NK-92 treated with Interleukin-12 subunit alpha and Interleukin-12 subunit beta, amount 100 ng/mL, for 24 hours (cell line): ENCODE measurements at regions not wholly inside any gene's neighbourhood (a gene's known extent, or its start where the extent isn't known, plus 50 kb on each side); places are given as distances from the start of the nearest gene placed in this dataset.

ENCODE experiments used
- DNase-seq: peaks from one replicate; lab custom pipeline; 2025; lab: John Stamatoyannopoulos, UW

DNA sequence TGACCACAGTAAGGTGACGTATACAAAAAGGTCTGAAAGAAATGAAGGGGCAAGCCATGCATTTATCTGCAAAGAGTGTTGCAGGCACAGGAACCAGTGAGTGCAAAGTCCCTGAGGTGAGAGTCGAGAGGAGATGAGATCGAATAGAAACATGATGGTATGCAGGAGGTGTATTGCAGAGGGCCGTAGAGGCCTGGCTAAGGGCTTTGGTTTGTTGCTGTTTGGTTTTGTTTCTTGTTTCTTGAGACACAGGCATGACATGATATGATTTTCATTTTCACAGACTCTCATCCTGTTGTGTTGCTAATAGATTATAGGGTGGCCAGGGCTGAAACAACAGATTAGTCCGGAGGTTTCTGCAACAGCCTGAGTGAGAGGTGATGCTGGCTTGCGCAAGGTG lies 80.4 kb downstream of the HSPH1 start:
- no peak for DNase-seq

DNA sequence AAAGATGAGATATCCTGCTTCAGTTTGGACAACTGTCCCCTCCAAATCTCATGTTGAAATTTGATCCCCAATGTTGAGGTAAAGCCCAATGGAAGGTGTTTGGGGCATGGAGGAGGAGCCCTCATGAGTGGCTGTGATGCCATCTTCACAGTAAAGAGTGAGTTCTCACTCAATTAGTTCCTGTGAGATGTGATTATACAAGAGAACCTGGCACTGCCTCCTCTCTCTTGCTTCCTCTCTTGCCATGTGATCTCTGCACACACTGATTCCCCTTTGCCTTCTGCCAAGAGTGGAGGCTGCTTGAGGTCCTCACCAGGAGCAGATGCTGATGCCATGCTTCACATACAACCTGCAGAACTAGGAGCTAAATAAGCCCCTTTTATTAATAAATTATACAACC lies 86.9 kb downstream of the HSPH1 start:
- no peak for DNase-seq

DNA sequence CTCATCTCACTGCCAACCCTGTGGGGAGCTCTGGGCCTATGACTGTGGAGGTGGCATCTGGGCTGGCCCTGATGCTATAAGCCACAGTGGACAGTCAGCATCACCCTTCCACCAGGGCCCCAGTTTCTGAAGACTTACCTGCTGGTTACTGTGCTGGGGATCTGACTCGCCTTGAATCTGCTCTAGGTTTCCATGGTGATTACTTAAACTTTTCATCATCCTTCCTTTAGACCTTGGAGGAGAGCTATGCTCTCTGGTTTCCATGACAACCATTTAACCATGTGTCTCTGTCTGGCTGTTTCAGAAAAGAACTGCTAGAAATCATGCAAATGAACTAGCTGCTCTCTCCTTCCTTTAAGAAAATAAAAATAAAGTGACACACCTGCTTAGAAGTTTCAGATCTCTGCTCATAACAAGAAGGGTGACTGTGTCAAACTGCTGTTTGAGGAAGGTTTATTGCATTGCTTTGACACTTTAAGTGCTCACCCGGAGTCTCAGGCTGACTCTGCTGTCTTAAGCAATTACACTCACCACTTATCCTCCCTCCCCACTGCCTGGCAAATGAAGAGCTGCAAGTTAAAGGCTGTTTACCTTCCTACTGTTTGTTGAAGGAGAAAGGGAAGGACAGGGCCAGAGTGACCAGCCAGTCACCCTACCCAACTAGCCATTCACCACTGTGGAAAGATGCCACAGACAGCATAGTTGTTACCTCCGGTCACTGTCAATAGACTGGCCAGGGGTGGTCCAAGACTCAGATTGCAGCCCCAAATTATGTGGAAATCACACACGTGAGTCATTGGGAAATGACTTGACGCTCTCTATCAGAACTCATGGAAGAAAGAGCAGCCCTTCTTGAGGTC lies 87.6 kb downstream of the HSPH1 start:
- DNase-seq: no peak

DNA sequence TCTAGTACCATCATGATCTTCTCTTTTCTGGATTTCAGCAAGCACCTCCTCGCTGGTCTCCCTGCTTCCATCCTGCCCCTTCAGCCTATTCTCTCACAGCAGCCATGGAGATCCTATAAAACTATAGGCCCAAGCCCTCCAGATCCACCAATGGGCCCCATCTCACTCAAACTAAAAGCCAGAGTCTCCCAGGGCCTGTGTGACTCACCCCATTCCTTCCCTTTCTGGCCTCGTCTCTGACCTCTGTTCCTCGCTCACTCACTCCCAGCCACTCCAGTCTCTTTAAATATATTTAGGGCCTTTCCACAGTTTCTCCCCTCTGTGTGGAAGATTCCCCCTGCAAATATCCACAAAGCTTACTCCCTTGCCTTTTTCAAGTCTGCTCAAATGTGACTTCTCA lies 89.7 kb downstream of the HSPH1 start:
- no peak for DNase-seq

DNA sequence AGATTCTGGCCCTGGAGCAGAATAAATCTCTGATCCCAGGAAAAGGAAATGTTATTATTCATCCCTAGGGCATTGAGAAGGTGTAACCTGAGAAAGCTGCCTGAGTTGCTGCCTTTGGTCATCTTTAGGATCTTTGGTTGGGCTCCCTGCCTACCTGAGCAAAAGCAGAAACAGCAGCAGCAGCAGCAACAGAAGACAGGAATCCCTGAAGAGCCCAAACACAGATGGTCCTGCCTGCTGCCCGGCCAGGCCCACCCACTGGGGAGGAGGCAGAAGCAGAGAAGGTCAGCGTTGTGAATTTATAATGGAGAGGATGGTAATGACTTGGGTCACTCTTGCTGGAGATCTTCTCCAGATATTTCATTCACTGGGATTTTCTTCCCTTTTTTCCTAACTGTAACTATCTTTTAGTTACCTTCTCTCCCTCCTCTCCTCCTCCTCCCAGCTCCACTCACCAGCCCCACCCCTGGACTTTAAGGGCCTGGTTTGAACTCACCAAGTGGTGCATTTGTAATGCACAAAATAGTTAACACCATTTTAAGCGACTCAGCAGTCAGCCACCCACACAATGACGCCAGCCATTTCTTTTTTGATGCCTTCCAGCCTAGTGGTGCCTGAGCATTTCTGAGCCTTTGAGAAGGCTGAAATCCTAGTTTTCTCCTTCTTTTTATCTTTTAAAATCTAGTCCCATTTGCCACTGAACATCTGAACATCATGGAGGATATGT lies 91.7 kb downstream of the HSPH1 start:
- DNase-seq: no peak

DNA sequence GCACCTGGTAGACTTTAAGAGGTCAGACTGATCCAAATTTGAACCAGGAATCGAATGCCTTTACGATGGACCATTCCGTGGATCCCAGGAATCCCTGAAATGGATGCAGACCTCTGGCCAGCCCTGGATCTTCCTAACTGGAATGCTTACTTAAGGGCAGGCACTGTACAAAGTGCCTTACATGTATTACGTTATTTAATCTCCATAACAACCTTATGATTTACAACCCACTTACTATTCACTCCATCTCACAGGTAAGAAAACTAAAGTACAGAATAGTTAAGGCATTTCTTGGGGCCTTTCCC lies 93.6 kb downstream of the HSPH1 start:
- DNase-seq: no peak

DNA sequence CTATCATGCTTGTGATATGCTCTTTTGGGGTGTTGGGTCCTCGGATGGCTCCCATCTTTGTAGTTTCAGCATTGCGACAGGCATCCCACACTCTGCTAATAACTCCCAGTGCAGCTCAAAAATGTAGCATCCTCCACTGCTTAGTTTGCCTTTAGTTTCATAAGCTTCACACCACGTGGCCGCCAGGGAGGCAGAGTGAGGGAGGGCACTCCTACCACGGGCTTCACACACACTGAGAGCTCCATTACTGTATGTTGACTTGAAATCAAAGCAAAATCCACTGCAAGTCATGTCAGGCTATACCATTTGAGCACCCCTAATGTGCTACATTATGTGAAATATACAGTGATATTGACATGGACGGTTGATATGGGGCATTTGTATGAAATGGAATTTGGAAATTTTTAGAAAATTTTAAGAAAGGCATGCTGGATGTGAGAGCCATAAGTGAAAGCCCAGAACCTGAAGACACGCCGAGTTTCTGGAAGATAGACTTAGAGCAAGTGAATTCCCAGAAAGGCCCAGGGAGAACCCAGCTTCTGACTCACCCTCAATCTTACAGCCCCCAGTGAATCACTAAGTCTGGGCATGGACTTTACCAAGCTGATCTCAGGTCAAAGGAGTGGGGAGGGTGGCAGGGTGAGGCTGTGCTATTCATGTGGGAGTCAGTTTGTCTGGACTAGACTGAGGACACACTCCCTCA lies 94.1 kb downstream of the HSPH1 start:
- no peak for DNase-seq

DNA sequence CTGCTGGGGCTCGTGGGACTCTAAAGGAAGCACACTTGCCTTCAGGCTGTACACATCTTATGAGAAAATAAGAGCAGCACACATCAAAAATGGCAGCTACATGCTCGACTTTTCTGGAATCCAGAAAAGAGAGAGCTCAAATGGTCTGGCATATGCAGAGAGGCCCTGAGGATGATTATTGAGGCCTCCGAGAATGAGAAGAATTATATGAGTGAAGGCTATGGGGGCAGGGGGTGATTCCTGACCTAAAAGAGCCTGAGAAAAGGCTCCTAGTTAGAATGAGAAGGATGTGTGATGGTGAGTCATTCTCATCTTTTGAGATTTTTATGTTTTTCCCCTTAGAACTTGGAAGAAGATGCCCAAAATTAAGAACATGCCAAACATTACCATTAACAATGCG lies 97.1 kb downstream of the HSPH1 start:
- no peak for DNase-seq

DNA sequence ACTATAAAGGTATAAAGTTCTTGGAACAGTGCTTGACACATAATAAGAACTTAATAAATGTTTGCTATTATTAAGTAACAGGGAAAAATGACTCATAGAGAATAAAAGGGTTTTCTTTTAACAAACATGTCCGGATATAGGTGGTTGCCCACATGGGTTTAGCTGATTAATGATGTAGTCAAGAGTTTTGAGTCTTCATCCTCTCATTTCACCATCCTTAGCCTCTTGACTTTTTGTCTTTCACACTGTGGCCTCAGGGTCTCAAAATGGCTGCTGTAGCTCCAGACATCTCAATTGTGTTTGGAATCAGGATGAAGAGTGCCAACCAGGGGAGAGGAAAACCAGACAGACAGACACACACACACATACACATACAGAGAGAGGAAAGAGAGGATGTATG lies 97.9 kb downstream of the HSPH1 start:
- peak; percentile 17 for DNase-seq

DNA sequence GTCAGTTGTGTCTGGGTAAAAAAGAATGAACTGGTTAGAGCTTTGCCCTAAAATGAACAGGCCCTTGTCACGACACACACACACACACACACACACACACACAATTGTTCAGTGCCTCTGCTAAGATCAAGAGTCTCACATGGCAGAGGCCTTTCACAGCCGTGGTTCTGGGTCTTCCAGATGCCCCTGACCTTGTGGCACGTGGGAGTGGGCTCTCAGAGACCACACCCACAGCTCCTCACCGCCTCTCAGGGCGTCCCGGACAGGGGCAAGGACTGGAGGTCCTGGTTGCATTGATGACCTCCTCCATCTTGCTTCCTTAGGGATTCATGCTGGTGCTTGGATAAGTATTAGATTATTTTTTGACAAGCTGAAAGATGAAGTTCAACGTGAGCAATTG lies 101.0 kb downstream of the HSPH1 start:
- no peak for DNase-seq

DNA sequence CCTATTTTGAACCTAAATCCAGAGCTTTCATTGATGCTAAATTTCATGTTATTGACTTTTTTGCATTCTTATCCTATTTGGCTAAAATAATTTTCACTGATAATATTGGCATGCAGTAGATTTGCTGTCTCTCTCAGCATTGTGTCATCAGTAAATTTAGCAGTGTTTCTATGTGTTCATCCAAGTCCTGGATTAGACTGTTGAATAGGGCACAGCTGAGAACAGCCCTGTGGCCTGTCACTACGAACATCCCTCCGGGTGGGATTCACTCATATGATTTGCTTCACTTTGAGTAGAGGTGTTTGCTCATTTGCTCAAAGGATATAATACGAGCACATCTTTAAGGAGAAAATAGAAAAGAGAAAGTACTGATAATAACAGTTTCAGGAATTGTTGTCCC lies 101.5 kb downstream of the HSPH1 start:
- no peak for DNase-seq

DNA sequence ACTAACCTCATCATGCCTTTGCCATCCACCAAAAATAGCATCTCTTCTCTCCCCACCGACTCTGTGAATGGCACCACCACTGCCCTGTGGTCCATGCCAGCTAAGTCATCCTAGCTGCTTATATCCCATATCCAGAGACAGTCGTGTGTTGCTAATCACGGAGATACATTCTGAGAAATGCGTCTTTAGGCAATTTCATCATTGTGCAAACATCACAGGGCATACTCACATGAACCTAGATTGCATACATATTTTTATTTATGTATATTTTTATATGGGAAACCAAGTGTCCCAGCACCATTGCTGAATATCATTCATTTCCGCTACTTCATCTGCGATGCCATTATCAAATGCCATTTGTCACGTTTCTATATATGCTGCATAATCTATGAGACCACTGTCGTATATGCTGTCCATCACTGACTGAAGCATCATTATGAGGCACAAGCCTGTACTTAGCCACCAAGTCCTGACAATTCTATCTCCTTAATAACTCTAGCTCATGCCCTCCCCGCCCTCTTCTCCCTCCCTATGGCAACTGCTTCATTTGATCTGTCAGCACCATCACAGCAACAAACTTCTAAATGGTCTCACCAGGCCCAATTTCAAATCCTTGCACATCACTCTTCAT lies 104.2 kb downstream of the HSPH1 start:
- DNase-seq: no peak

DNA sequence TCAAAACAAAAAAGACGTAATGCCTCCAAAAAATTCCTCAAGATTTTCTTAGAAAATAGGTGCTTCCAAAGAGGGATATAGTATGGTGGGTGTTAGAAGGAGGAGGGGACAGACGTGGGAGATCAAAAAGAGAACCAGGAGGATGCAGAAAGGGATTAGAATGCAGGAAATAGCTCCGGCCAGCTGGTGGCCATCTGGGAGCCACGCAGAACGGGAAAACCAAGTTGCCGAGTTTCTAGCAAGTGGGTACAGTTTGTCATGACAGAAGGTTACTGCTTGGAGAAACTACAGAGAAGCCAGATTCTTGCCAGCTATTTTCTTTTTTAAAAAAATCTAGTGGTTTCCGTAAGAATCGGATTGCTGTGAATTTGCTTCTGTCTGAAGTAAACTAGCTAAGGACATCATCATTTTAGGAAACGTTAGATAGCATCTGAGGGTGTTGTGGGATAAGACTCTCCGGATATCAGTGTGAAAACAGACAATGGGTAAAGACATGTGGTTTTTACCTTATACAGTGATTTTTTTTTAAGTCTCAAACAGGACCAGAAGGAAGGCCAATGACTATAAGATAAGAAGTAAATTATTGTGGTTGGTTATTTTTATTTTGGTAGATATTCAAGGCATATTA lies 104.9 kb downstream of the HSPH1 start:
- no peak for DNase-seq

DNA sequence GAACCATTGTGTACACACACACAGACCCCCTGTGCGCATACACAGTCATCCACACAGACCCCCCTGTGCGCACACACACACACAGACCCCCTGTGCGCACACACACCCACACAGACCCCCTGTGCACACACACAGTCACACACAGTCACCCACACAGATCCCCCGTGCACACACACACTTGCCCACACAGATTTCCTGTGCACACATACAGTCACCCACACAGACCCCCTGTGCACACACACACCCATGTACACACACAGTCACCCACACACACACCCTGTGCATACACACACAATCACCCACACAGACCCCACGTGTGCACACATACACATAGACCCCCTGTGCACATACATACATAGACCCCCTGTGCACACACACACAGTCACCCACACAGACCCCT lies 106.1 kb downstream of the HSPH1 start:
- DNase-seq: no peak

DNA sequence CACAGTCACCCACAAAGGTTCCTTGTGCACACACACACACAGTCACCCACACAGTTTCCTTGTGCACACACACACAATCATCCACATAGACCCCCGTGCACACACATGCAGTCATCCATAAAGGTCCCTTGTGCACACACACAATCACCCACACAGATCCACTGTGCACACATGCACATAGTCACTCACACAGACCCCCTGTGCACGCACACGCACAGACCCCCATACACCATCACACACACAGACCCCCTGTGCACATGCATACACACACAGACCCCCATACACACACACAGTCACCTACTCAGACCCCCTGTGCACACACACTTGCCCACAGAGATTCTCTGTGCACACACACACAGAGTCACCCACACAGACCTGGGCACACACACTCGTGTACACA lies 107.1 kb downstream of the HSPH1 start:
- no peak for DNase-seq

DNA sequence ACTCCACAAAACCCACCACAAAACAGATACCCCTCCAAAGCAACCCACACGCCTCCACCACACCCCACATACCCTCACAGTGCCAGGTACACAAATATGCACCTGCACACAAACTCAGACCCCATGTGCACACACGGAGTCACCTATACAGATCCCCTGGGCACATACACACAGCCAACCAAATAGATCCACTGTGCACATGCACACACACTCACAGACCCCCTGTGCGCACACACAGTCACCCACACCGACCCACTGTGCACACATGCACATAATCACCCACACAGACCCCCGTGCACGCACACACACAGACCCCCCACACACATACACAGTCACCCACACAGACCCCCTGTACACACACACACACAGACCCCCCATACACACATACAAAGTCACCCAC lies 107.8 kb downstream of the HSPH1 start:
- no peak for DNase-seq

DNA sequence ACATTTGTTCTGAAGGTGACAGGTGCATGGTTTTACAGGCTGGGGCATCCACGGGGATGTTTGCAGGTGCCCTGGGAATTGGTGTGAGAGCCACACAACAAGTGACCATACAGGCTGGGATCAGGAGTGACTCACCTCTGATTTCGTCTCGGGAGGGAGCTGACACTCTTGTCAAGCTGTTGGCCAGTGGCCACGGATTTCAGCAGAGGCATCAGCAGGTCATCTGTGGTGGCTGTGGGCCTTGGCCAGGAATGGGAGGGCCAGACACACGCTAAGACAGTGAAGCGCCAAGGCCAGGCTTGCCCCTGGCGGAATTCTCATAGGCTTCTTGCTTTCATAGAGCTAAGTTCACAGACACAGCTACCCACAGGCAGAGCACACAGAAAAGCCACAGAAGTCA lies 108.6 kb downstream of the HSPH1 start:
- DNase-seq: no peak

DNA sequence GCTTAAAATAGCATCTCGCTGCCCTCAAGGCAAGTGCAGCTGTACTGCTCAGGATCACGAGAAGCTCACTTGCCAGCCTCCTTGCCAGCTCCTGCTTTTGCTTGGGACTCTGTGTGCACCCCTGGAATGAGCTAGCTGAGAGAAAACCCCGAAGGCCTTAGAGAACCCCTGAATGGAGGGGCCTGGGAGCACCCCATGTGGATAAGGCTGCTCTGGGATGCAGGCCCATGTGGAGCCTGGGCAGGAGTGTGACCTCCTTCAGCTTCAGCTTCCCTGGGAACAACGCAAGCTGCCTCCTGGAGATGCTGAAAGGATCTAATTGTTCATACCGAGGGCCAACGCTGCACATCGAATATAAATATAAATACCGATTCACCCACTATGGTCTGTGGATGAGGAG lies 109.2 kb downstream of the HSPH1 start:
- DNase-seq: no peak

DNA sequence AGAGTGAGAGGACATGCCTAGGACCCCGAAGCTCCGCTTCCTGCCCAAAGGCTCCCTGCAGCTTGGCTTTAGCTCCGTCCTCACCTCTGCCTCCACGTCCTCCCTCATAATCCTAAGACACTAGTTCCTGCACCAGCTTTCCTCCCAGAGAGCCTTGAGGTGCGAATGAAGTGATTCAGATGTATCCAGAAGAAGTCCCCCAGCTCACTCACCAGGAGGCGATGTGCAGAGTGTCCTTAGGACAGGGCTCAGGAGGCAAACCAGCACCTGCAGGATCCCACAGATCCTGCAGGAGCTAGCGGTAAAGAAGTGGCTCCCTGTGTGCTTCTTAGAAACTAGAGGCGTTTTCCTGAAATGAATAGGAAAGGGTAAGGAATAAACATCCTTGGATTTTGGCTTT lies 109.7 kb downstream of the HSPH1 start:
- no peak for DNase-seq

DNA sequence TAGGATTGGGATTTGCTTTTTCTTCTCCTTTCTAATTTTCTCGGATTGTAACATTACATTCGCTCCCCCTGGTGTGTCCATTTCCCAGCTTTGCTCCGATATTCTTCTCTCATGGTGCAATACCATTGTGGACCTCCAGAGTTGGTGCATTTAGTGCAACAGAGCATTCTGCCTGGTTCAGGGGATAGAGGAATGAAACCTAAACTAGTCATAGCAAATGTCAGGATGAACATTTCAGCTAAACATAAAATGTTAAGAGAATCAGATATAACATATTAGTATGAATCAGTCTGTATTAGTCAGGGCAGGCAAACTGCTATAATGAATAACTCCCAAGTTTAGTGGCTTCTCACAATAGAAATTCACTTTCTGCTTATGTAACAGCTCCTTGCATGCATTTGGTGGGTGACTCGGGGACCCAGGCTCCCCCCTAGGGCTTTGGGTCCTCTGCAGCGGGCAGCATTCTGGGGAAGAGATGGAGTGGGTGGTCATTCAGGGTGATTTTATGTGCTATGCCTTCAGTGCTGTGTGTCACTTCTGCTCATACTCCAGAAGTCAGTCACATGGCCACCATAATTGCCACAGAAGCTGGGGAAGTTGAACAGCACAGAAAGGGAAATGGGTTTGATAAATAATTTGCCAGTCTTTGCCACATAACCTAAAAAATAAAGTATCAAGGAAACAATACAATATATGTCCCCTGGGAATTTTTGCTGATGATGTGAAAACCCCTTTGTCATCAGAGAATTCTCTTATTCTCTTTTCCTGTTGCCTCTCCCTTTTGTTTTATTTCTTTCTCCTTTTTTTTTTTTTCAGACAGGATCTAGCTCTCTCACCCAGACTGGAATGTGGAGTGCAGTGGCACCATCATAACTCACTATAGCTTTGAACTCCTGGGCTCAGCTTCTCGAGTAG lies 111.0 kb downstream of the HSPH1 start:
- DNase-seq: no peak

DNA sequence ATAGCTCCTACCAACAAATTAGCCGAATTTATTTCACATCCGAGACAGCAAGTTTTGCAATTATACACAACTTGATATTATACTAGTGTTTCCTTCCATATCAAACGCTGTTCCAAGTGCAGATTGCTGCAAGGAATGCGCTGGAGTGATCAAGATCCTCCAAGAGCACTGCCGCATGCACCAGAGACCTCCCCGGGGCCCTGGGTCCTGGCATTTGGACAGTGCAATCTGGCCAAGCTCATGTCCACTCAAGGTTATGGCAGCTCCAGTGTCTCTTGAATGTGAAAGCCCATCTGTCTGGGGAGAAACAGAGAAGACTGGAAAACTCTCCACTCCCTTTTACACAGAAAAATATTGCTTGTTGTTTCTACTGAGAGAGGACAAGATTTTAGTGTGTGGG lies 111.9 kb downstream of the HSPH1 start:
- DNase-seq: no peak
